ENCODE measurements at regions not wholly inside any gene's neighbourhood (a gene's known extent, or its start where the extent isn't known, plus 50 kb on each side); places are given as distances from the start of the nearest gene placed in this dataset.

DNA sequence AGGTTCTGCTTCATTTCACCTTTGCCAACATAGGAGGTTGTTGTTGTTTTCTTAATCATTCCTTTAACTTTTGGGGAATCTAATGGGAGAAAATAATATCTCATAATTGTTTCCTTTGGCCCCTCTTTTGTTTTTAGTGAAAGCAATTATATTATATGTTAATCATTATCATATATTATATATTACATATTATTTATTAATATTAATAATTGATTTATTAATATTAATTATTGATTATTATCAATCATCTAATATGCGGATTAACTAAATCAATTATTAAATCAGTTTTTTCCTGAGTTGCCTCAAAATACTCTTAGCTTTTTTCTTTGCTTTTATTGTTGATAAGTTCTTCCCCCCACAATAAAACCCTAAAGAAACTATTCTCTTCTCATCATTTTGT is 443.8 kb downstream of the GATA3 start:
- ChIA-PET POLR2A (no interaction called here), CTCF (no interaction called here)
- no TSS peak for BruUV-seq (replicated peaks)
- no peak overlapping the region for H2AFZ ChIP-seq (ENCODE audit: low read depth, low read length)
- H3K4me1 ChIP-seq (ENCODE audit: control insufficient read depth, extremely low read depth, insufficient read depth, low read length) = no peaks in the 10 kb centered on the region
- dilution Hi-C loops (cut with MboI; ENCODE audit: extremely low pct_ligation_motif_present, low sequenced_read_pairs) (no loop called here), intact Hi-C loops (cut with micrococcal nuclease) (no loop called here)
- TF ChIP-seq POLR2A (IDR thresholded peaks at IDR 0.05; ENCODE audit: low read depth, low read length) (no peak), FOS (IDR thresholded peaks at IDR 0.05; ENCODE audit: borderline replicate concordance, insufficient read depth, low read length) (no peak), POLR2AphosphoS5 (IDR thresholded peaks at IDR 0.05; ENCODE audit: insufficient read depth, low read depth, low read length) (no peak), MYC (IDR thresholded peaks at IDR 0.05; ENCODE audit: low read depth, low read length) (no peak), EZH2 (IDR thresholded peaks at IDR 0.05; ENCODE audit: borderline replicate concordance, low read depth, low read length, severe bottlenecking) (no peak), JUN (IDR thresholded peaks at IDR 0.05; ENCODE audit: borderline replicate concordance, insufficient read depth, insufficient read length, low read depth) (no peak), GATA2 (IDR thresholded peaks at IDR 0.05; ENCODE audit: insufficient read depth, insufficient read length, low read depth, low read length) (no peak)
- TF ChIP-seq, protein P1, sequence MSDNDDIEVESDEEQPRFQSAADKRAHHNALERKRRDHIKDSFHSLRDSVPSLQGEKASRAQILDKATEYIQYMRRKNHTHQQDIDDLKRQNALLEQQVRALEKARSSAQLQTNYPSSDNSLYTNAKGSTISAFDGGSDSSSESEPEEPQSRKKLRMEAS (IDR thresholded peaks at IDR 0.05; ENCODE audit: insufficient read depth, insufficient read length) = no peak
- TF ChIP-seq, protein P2, sequence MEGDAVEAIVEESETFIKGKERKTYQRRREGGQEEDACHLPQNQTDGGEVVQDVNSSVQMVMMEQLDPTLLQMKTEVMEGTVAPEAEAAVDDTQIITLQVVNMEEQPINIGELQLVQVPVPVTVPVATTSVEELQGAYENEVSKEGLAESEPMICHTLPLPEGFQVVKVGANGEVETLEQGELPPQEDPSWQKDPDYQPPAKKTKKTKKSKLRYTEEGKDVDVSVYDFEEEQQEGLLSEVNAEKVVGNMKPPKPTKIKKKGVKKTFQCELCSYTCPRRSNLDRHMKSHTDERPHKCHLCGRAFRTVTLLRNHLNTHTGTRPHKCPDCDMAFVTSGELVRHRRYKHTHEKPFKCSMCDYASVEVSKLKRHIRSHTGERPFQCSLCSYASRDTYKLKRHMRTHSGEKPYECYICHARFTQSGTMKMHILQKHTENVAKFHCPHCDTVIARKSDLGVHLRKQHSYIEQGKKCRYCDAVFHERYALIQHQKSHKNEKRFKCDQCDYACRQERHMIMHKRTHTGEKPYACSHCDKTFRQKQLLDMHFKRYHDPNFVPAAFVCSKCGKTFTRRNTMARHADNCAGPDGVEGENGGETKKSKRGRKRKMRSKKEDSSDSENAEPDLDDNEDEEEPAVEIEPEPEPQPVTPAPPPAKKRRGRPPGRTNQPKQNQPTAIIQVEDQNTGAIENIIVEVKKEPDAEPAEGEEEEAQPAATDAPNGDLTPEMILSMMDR (IDR thresholded peaks at IDR 0.05; ENCODE audit: extremely low read depth in 1 of 2, insufficient read depth in 1 of 2, low read depth in 1 of 2, low read length in 2 of 2) = no peak
- no peak overlapping the region for H3K9ac ChIP-seq (replicated peaks; ENCODE audit: extremely low read depth, insufficient read depth, low read length)
- no peaks in the 10 kb centered on the region for H3K9me3 ChIP-seq (replicated peaks; ENCODE audit: control insufficient read depth, insufficient read depth, low read length)
- no peak overlapping the region for H3K4me2 ChIP-seq (ENCODE audit: insufficient read depth, low read length)
- H3K27me3 ChIP-seq (ENCODE audit: control insufficient read depth in 2 of 2, insufficient read depth in 2 of 2, low read length in 2 of 2) = no peaks in the 10 kb centered on the region
- H4K20me1 ChIP-seq (replicated peaks; ENCODE audit: control insufficient read depth, extremely low read depth, insufficient read depth, low read length) = no peaks in the 10 kb centered on the region
- DNase-seq (ENCODE audit: low read depth, low spot score) (no peak), FAIRE-seq (no peak)
- H3K9me1 ChIP-seq (replicated peaks; ENCODE audit: control insufficient read depth, extremely low read depth, insufficient read depth, low read length) = no peaks in the 10 kb centered on the region
- H3K36me3 ChIP-seq (ENCODE audit: control insufficient read depth in 2 of 2, extremely low read depth in 1 of 2, insufficient read depth in 2 of 2, low read length in 2 of 2) = no peaks in the 10 kb centered on the region
- no peaks in the 10 kb centered on the region for H3K79me2 ChIP-seq (ENCODE audit: control insufficient read depth, insufficient read depth, low read length)
- H3K4me3 ChIP-seq (replicated peaks in 1 of 3; ENCODE audit: insufficient read depth in 1 of 3, low read depth in 1 of 3, low read length in 3 of 3) = no peak overlapping the region
- H3K27ac ChIP-seq (ENCODE audit: insufficient read depth, low read depth, low read length) = no peak overlapping the region

All from endothelial cell of umbilical vein (primary cell).